GM21576 (cell line): ENCODE measurements at regions not wholly inside any gene's neighbourhood (a gene's known extent, or its start where the extent isn't known, plus 50 kb on each side); places are given as distances from the start of the nearest gene placed in this dataset.

Experiments
- ATAC-seq: cut with Tn5 transposase; IDR thresholded peaks from one replicate; pipeline ENCODE4 v1.9.1; 2021; ENCODE audit warnings: mild to moderate bottlenecking, moderate library complexity; ENCODE audit not compliant: unreplicated experiment

- no peak for ATAC-seq
Measured at GRCh38 chr6:14317387-14317970, 199.9 kb downstream of the CD83 start.

- ATAC-seq, result no peak
Measured at GRCh38 chr6:14320332-14320731, 202.8 kb downstream of the CD83 start.

GRCh38 chr6:14321992-14322772 is 204.6 kb downstream of the CD83 start:
- ATAC-seq, result no peak

- ATAC-seq, result no peak
Measured at GRCh38 chr6:14322841-14323240, 205.3 kb downstream of the CD83 start.

- no peak for ATAC-seq
Measured at GRCh38 chr6:14326774-14327173, 209.2 kb downstream of the CD83 start.

- ATAC-seq, result no peak
Measured at GRCh38 chr6:14328163-14328562, 210.6 kb downstream of the CD83 start.

- no peak for ATAC-seq
Measured at GRCh38 chr6:14333556-14334305, 216.2 kb downstream of the CD83 start.

GRCh38 chr6:14335071-14335470 is 217.5 kb downstream of the CD83 start:
- ATAC-seq, result no peak

GRCh38 chr6:14337152-14337551 is 219.6 kb downstream of the CD83 start:
- no peak for ATAC-seq

GRCh38 chr6:14339172-14339571 is 221.6 kb downstream of the CD83 start:
- no peak for ATAC-seq

GRCh38 chr6:14339711-14340584 is 222.4 kb downstream of the CD83 start:
- no peak for ATAC-seq

- no peak for ATAC-seq
Measured at GRCh38 chr6:14344486-14344885, 226.9 kb downstream of the CD83 start.

- no peak for ATAC-seq
Measured at GRCh38 chr6:14348389-14348788, 230.8 kb downstream of the CD83 start.

GRCh38 chr6:14349507-14349906 is 231.9 kb downstream of the CD83 start:
- no peak for ATAC-seq

- no peak for ATAC-seq
Measured at GRCh38 chr6:14350210-14350609, 232.6 kb downstream of the CD83 start.

- ATAC-seq, result no peak
Measured at GRCh38 chr6:14353281-14353680, 235.7 kb downstream of the CD83 start.

GRCh38 chr6:14353798-14354197 is 236.2 kb downstream of the CD83 start:
- no peak for ATAC-seq

GRCh38 chr6:14354919-14355572 is 237.5 kb downstream of the CD83 start:
- no peak for ATAC-seq

GRCh38 chr6:14359438-14359837 is 241.9 kb downstream of the CD83 start:
- no peak for ATAC-seq

GRCh38 chr6:14360565-14360964 is 243.0 kb downstream of the CD83 start:
- no peak for ATAC-seq
